GM12891 (cell line): ENCODE measurements at regions not wholly inside any gene's neighbourhood (a gene's known extent, or its start where the extent isn't known, plus 50 kb on each side); places are given as distances from the start of the nearest gene placed in this dataset.
"Not testable (repeated sequence)": the region's sequence is repeated elsewhere in the genome, so short reads cannot be mapped to it uniquely, and the experiment has no call there.

Experiments used
- DNase-seq: peaks from one replicate; pipeline ENCODE4 v3.0.0; 2011; ENCODE audit warnings: low spot score; ENCODE audit not compliant: insufficient read length
- FAIRE-seq: peaks from 2 replicates; lab custom pipeline; 2011; peaks lifted over from hg19 to GRCh38; lab: Jason Lieb, UNC
- PAX5 ChIP-seq: IDR thresholded peaks from 2 replicates; pipeline ENCODE4 v1.6.1; 2011; ENCODE audit warnings: low read length, moderate library complexity, mild to moderate bottlenecking; ENCODE audit not compliant: insufficient read depth, severe bottlenecking
- POLR2A ChIP-seq: IDR thresholded peaks from 2 replicates; pipeline ENCODE4 v1.6.1; 2011; ENCODE audit warnings: low read depth, low read length, control low read depth
- POLR2AphosphoS5 ChIP-seq: IDR thresholded peaks from 2 replicates; pipeline ENCODE4 v1.6.1; 2011; ENCODE audit warnings: low read depth, low read length, control low read depth
- POU2F2 ChIP-seq: IDR thresholded peaks from 2 replicates; pipeline ENCODE4 v1.6.1; 2011; ENCODE audit warnings: low read depth, mild to moderate bottlenecking, control low read depth, low read length, moderate library complexity
- SPI1 ChIP-seq: IDR thresholded peaks from 2 replicates; pipeline ENCODE4 v1.6.1; 2011; ENCODE audit warnings: low read depth, low read length, control low read depth
- TAF1 ChIP-seq: IDR thresholded peaks from 2 replicates; pipeline ENCODE4 v1.6.1; 2011; ENCODE audit warnings: low read depth, low read length, control low read depth

DNA sequence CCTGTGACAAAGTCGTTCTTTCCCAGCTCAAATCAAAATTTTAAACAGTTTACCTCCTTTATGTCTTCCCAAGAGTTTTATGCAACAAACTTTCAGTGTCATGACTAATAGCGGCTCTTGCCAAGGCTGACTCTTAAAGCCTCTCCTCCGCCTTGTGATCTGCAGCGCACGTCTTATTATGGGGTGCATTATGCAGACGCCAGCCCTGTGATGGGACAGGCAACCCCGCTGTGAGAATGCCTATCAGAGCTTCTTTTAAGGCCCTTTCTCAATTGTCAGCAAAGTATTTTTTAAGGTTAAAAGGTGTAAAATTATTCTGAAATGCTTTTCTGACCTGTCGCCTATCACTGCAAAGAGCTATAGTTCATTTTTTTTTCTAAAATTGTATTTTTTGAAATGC is 152.8 kb downstream of the SOX1 start:
- FAIRE-seq (no peak), DNase-seq (no peak)
- TF ChIP-seq SPI1: no peak
- no peak for TF ChIP-seq PAX5
- no peak for TF ChIP-seq TAF1
- no peak for TF ChIP-seq POLR2AphosphoS5
- no peak for TF ChIP-seq POU2F2
- TF ChIP-seq POLR2A: no peak

DNA sequence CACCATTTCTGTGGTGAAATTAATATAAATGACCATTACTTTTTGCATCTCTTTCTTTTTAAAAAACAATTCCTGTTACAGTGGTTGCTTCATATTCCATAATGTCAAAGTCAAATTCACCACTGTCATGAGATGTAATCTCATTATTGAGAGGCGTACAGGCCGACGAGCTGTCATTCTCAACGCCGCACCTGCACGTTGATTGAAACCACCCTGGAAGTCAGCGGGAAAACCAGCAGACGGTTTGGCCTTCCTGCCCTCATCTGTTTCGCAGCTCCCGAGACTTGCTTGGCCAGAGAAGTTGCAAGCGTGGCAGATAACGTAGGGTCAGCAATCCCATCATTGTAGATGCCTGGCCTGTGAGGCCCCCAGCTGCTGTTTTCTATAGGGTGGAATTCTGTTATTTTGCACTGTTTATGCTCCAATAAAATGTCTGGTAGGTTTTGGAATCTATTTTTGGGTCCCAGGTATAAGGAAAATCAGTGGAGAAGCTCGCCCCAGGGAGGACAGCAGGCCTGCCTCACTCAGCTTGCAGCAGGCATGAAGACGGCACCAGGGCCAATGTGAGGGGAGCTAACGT is 153.4 kb downstream of the SOX1 start:
- TF ChIP-seq POU2F2 (no peak), TAF1 (no peak), PAX5 (no peak), POLR2AphosphoS5 (no peak), POLR2A (no peak), SPI1 (no peak)
- no peak for FAIRE-seq
- DNase-seq: no peak

GRCh38 chr13:112220925-112221324 is 154.0 kb downstream of the SOX1 start:
- DNase-seq: no peak
- TF ChIP-seq POU2F2 (no peak), TAF1 (no peak), POLR2AphosphoS5 (no peak), PAX5 (no peak), POLR2A (no peak), SPI1 (no peak)
- no peak for FAIRE-seq

DNA sequence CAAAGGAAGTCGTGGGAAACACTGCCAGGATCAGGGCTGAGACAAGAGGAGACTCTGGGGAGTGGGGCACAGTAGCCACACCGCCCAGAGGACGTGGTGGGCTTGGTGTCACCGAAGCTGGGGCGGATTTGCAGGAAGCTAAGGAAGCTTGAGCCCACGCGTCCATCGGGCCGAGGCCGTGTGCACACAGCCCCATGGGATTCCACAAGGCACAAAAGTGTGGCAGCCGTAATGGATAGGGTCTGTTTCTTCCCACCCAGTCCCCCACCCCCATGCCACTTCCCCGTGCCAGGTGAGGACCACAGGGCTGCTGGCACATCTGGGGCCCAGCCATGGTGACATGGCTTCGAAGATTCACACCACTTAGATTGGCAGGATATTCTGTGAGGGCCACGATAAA is 153.2 kb upstream of the SPACA7 start:
- no peak for TF ChIP-seq SPI1
- TF ChIP-seq POLR2A: no peak
- TF ChIP-seq POU2F2: no peak
- FAIRE-seq (no peak), DNase-seq (no peak)

- DNase-seq, FAIRE-seq: not testable (repeated sequence)
Measured at GRCh38 chr13:112223929-112224328, 152.2 kb upstream of the SPACA7 start.

DNA sequence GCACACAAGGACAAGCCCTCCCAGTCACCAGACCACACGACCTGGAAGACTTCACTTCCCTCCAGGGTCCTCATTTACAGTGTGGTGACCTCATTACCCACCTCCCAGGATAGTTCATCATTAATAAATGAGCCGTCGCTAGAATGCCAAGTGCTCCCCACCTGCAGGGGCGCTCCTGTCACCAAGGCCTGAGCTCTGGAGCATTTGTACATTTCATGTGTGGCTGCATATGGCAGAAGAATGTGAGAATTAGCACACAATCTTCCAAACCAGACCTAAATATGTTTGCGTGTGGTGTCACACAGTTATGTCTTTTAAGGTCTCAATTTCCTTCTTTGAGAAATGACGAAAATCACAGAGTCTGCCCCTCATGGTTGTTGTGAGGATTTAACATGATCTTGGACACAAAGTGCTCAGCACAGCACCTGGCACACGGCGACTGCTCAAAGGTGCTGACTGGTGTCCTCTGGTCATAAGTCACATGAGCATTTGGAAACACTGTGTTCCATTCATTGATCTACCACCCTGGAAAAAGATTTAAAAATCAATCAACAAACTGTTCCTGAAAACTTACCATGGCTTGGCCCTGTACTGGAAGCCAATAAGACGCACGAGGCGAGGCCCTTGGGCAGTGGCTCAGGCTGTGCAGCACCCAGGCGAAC is 150.6 kb upstream of the SPACA7 start:
- no peak for DNase-seq
- TF ChIP-seq POU2F2 (no peak), POLR2AphosphoS5 (no peak), SPI1 (no peak), POLR2A (no peak), TAF1 (no peak), PAX5 (no peak)
- FAIRE-seq: no peak

- DNase-seq (no peak), FAIRE-seq (no peak)
- TF ChIP-seq PAX5: no peak
- TF ChIP-seq POU2F2: no peak
Measured at GRCh38 chr13:112226320-112227002, 149.7 kb upstream of the SPACA7 start.

GRCh38 chr13:112227031-112227430 is 149.1 kb upstream of the SPACA7 start:
- no peak for DNase-seq
- no peak for TF ChIP-seq POLR2A
- TF ChIP-seq PAX5: no peak
- TF ChIP-seq POLR2AphosphoS5: no peak
- TF ChIP-seq TAF1: no peak
- no peak for TF ChIP-seq POU2F2
- TF ChIP-seq SPI1: no peak
- FAIRE-seq: no peak

DNA sequence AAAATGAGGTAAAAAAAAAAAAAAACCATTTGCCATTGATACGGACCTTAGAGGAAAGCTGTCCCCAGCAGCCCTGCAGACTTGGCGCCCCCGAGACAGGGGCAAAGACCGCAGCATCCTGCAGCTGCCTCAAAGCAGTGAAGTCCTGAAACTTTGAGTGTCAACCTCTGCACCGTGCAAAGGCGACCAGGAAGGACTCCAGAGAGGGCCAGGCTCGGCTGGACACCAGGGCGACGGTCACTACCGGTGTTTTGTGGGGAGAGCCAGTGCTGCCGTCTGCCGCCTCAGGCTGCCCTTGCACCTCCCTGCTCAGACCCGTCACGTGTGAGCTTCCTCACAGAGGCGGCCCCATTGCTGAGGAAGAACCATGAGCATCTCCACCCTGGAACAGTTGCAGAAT is 146.7 kb upstream of the SPACA7 start:
- TF ChIP-seq TAF1: no peak
- no peak for TF ChIP-seq POU2F2
- TF ChIP-seq POLR2AphosphoS5: no peak
- no peak for TF ChIP-seq POLR2A
- TF ChIP-seq PAX5: no peak
- TF ChIP-seq SPI1: no peak
- no peak for DNase-seq
- FAIRE-seq: no peak

GRCh38 chr13:112229992-112230872 is 145.9 kb upstream of the SPACA7 start:
- FAIRE-seq (no peak), DNase-seq (no peak)
- TF ChIP-seq TAF1: no peak
- no peak for TF ChIP-seq POLR2A
- TF ChIP-seq POLR2AphosphoS5: no peak
- no peak for TF ChIP-seq POU2F2
- no peak for TF ChIP-seq SPI1
- TF ChIP-seq PAX5: no peak

GRCh38 chr13:112231451-112232083 is 144.6 kb upstream of the SPACA7 start:
- FAIRE-seq (no peak), DNase-seq (no peak)
- TF ChIP-seq TAF1: no peak
- TF ChIP-seq PAX5: no peak
- no peak for TF ChIP-seq POU2F2
- no peak for TF ChIP-seq POLR2A
- TF ChIP-seq POLR2AphosphoS5: no peak
- no peak for TF ChIP-seq SPI1
